MCF 10A (cell line): ENCODE measurements at regions not wholly inside any gene's neighbourhood (a gene's known extent, or its start where the extent isn't known, plus 50 kb on each side); places are given as distances from the start of the nearest gene placed in this dataset.

Experiments used
- BruUV-seq: library from RNA; stranded (reverse); fragments of 400-500 nt; replicated peaks from 2 replicates; lab custom pipeline; 2021; lab: Mats Ljungman, UMichigan
- CTCF ChIA-PET: fragments of 300-600 bp; sonication (Branson Sonifier 250); formaldehyde crosslinking; extraction: SDS; loops from one replicate; lab custom pipeline; 2021; ENCODE audit warnings: antibody characterized with exemption, inconsistent platforms; lab: Yijun Ruan, JAX
- POLR2A ChIA-PET: fragments of 300-600, 350-650 bp; sonication (Branson Sonifier 250); formaldehyde crosslinking; extraction: SDS; loops from one replicate; lab custom pipeline; 2020; ENCODE audit warnings: antibody characterized with exemption, inconsistent platforms; lab: Yijun Ruan, JAX
- DNase-seq: peaks from one replicate; pipeline ENCODE4 v3.0.0-alpha.2; 2018; ENCODE audit not compliant: unreplicated experiment
- H3K27ac Mint-ChIP-seq: one replicate; pipeline ENCODE4 v1.8.0; 2022; ENCODE audit warnings: mild to moderate bottlenecking, low read depth, mixed read lengths; ENCODE audit not compliant: unreplicated experiment
- H3K27me3 Mint-ChIP-seq: one replicate; pipeline ENCODE4 v1.8.0; 2022; ENCODE audit warnings: mixed read lengths; ENCODE audit not compliant: insufficient read depth, unreplicated experiment
- H3K36me3 Mint-ChIP-seq: one replicate; pipeline ENCODE4 v1.8.0; 2022; ENCODE audit warnings: mild to moderate bottlenecking, moderate library complexity, mixed read lengths; ENCODE audit not compliant: insufficient read depth, unreplicated experiment
- H3K4me1 Mint-ChIP-seq: one replicate; pipeline ENCODE4 v1.8.0; 2022; ENCODE audit warnings: mixed read lengths; ENCODE audit not compliant: insufficient read depth, unreplicated experiment
- H3K4me3 Mint-ChIP-seq: one replicate; pipeline ENCODE4 v1.8.0; 2022; ENCODE audit warnings: mild to moderate bottlenecking, moderate library complexity, mixed read lengths; ENCODE audit not compliant: unreplicated experiment
- H3K9me3 Mint-ChIP-seq: one replicate; pipeline ENCODE4 v1.8.0; 2022; ENCODE audit warnings: mixed read lengths; ENCODE audit not compliant: unreplicated experiment
- intact Hi-C: fragments of 100-400 bp; cut with micrococcal nuclease; formaldehyde crosslinking; loops from 2 replicates; pipeline ENCODE4 v1.14.1; 2022
- TF ChIP-seq, protein P1 (sequence below): fragments of 200-600 bp; IDR thresholded peaks from one replicate; pipeline ENCODE4 v1.8.0; 2022; ENCODE audit warnings: antibody characterized with exemption, mild to moderate bottlenecking; ENCODE audit not compliant: unreplicated experiment

DNA sequence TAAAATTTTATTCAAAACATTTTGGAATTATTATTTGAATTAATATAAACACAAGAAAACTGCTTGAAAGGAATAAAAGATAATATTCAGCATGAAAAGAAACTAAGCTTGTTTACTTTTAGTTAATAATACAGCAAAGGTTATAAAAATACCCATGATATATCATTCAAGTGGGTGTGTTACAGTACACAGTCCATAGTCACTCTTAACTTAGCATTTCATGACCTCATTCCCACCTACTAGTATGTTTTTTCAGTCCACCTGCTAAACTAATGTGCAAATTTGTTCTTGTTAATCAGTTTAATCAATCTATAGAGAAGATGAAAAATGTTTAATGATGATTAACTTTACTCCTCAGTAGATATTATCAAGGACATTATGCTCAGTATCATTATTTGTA is 841.4 kb upstream of the EPHA7 start:
- Mint-ChIP-seq H3K36me3 (no peaks in the 10 kb centered on the region), H3K4me1 (no peaks in the 10 kb centered on the region), H3K27ac (no peak overlapping the region), H3K4me3 (no peak overlapping the region), H3K27me3 (peaks cover 62% of the 10 kb centered on the region), H3K9me3 (peaks cover 13% of the 10 kb centered on the region)
- BruUV-seq: no TSS peak
- no peak for DNase-seq
- intact Hi-C loops: no loop called here
- TF ChIP-seq, protein P1, sequence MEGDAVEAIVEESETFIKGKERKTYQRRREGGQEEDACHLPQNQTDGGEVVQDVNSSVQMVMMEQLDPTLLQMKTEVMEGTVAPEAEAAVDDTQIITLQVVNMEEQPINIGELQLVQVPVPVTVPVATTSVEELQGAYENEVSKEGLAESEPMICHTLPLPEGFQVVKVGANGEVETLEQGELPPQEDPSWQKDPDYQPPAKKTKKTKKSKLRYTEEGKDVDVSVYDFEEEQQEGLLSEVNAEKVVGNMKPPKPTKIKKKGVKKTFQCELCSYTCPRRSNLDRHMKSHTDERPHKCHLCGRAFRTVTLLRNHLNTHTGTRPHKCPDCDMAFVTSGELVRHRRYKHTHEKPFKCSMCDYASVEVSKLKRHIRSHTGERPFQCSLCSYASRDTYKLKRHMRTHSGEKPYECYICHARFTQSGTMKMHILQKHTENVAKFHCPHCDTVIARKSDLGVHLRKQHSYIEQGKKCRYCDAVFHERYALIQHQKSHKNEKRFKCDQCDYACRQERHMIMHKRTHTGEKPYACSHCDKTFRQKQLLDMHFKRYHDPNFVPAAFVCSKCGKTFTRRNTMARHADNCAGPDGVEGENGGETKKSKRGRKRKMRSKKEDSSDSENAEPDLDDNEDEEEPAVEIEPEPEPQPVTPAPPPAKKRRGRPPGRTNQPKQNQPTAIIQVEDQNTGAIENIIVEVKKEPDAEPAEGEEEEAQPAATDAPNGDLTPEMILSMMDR: no peak
- ChIA-PET CTCF (no interaction called here), POLR2A (no interaction called here)

DNA sequence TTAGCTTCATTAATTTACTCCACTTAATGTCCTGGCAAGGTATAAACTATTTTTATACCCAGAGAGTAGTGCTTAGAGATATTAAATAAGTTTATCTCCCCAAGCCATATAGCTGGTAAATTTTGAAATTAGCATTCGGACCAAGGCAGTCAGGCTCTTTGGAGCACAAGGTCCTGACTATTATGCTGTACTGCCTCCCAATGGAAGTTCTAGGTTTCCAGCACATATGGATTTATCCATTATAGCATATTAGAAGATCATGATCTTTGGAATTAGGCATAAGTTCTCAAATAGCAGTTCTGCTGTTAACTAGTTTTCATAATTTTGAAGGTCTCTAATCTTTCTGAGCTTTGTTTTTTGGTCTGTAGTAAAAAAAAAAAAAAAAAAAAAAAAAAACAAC is 835.3 kb upstream of the EPHA7 start:
- no peaks in the 10 kb centered on the region for H3K36me3 Mint-ChIP-seq
- peak; percentile 14 for DNase-seq
- BruUV-seq: no TSS peak
- no peaks in the 10 kb centered on the region for H3K4me1 Mint-ChIP-seq
- no peaks in the 10 kb centered on the region for H3K9me3 Mint-ChIP-seq
- POLR2A ChIA-PET: no interaction called here
- TF ChIP-seq, protein P1: peak; percentile 16
- H3K27me3 Mint-ChIP-seq: peaks cover 54% of the 10 kb centered on the region
- CTCF ChIA-PET: interaction anchor here (0.6 to 1.2 kb wide), 4 partner anchors 16 to 759 kb away, joined by 3 read pairs; no protein-coding TSS in a partner anchor
- intact Hi-C loops: no loop called here
- no peak overlapping the region for H3K4me3 Mint-ChIP-seq
- no peak overlapping the region for H3K27ac Mint-ChIP-seq

DNA sequence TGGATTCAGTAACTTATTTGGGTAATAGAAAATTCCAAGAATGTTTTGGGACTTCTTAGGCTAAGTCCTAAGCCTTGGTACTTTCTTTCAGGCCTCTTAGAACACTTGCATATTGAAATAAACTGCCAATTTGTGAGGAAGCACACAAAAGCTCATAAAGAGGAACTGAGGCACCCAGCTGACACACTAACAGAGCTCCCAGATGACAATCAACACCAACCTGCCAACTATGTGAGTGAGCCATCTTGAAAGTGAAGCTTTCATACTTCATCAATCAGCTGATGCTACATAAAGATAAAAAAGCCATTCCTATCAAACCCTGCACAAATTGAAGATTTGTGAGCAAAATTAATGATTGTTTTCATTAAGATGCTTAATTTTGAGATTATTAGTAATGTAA is 832.5 kb upstream of the EPHA7 start:
- Mint-ChIP-seq H3K9me3 (no peaks in the 10 kb centered on the region), H3K4me3 (no peak overlapping the region), H3K4me1 (no peaks in the 10 kb centered on the region), H3K27me3 (peaks cover 65% of the 10 kb centered on the region), H3K27ac (no peak overlapping the region), H3K36me3 (no peaks in the 10 kb centered on the region)
- intact Hi-C loops: no loop called here
- TF ChIP-seq, protein P1: no peak
- no peak for DNase-seq
- no TSS peak for BruUV-seq
- CTCF ChIA-PET: no interaction called here
- POLR2A ChIA-PET: no interaction called here

DNA sequence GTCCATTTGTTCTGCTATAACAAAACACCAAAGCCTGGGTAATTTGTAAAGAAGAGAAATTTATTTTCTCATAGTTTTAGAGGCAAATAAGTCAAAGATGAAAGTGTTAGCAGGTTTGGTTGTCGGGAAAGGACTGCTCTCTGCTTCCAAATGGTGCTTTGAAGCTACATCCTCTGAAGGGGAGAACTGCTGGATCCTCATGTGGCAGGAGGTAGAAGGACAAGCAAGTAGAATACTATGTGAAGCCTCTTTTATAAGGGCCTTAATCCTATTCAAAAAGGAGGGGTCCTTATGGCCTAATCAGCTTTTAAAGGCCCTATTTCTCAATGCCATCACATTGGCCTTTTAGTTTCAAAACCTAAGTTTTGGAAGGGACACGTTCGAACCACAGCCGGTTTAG is 826.0 kb upstream of the EPHA7 start:
- no peaks in the 10 kb centered on the region for H3K9me3 Mint-ChIP-seq
- BruUV-seq: no TSS peak
- TF ChIP-seq, protein P1: no peak
- H3K27me3 Mint-ChIP-seq: peaks cover 56% of the 10 kb centered on the region
- H3K27ac Mint-ChIP-seq: no peak overlapping the region
- no peak overlapping the region for H3K4me3 Mint-ChIP-seq
- intact Hi-C loops: no loop called here
- CTCF ChIA-PET: no interaction called here
- DNase-seq: no peak
- POLR2A ChIA-PET: no interaction called here
- no peaks in the 10 kb centered on the region for H3K36me3 Mint-ChIP-seq
- H3K4me1 Mint-ChIP-seq: no peaks in the 10 kb centered on the region
